ENCODE measurements at regions not wholly inside any gene's neighbourhood (a gene's known extent, or its start where the extent isn't known, plus 50 kb on each side); places are given as distances from the start of the nearest gene placed in this dataset.

GRCh38 chr13:106989876-106990275 lies 421.9 kb upstream of the ARGLU1 start:
- TF ChIP-seq CTCF (IDR thresholded peaks at IDR 0.05) (no peak), POLR2A (IDR thresholded peaks at IDR 0.05) (no peak)
